GM18870 (cell line): ENCODE measurements at regions not wholly inside any gene's neighbourhood (a gene's known extent, or its start where the extent isn't known, plus 50 kb on each side); places are given as distances from the start of the nearest gene placed in this dataset.
"Not testable (repeated sequence)": the region's sequence is repeated elsewhere in the genome, so short reads cannot be mapped to it uniquely, and the experiment has no call there.

Experiments
- ATAC-seq: cut with Tn5 transposase; IDR thresholded peaks from one replicate; pipeline ENCODE4 v1.9.1; 2021; ENCODE audit warnings: moderate library complexity; ENCODE audit not compliant: unreplicated experiment

DNA sequence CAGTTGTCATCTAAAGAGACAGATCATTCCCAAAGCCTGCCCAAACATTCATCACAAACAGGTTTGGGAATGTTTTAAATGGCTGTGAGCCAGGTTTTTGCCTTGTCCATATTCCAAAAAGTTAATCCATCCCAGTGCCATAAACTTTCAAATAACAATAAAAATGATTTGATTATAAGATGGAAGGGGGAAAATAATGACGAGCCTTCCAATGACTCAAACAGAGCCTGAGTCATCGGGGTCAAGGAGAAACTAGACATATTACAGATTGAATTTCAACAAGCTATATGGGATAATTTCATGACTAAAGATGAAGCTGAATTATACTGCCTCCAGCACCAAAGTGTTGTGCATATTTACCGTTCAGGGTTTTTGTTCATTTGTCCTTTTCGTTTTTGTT, 195.8 kb upstream of the PKN2 start:
- no peak for ATAC-seq

DNA sequence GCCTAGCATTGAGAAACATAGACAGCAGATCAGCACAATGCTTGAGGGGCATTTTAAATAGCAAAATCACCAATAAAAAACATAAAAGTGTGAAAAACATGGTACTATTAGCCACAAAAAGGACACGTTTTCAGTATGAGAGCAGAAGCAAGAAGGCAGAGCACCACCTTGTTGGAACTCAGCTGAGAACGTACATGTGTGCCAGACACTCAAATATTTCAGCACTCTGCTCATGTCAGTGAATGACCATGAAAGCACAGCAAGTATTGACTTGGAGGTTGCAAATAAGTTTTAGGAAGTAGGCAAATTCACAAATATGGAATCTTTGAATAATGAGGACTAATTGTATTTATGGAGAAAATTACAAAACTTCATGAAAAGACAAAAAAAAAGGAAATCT, 193.4 kb upstream of the PKN2 start:
- no peak for ATAC-seq

DNA sequence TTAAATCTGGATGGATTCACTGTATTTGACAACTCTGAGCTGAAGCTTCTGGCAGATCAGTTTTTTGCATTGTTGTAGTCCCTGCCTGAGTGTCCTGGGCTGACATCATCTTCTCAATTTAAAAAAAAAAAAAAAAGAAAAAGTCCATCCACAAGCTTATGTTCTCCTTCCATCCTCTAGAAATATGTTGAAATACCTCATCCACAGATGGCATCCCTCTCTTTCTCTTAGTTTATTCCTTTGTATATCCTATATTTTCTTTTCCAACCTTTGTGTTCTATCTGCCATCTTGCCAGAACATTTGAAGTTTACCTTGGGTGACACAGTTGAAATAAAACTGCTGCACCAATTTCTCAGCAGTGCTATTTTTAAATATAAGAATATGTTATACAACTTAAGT, 184.4 kb upstream of the PKN2 start:
- no peak for ATAC-seq

DNA sequence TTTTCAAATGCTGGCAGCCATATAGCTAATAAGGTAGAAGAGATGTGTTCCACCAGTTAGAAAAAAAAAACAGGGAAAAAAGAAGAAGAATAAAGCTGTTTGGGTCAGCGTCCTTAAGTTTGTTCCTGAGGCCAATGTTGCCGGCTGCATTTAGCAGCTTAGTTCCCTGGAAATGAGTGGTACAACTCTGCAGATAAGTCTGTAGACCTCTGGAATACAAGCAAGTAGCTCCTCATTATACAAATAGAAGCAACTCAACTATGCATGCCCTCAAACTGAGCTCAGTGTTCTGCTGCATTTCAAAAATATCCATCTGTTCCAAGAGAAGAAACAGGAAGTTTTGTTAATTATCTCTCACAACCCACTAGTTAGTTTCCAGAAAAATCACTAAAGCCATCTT, 181.2 kb upstream of the PKN2 start:
- no peak for ATAC-seq

DNA sequence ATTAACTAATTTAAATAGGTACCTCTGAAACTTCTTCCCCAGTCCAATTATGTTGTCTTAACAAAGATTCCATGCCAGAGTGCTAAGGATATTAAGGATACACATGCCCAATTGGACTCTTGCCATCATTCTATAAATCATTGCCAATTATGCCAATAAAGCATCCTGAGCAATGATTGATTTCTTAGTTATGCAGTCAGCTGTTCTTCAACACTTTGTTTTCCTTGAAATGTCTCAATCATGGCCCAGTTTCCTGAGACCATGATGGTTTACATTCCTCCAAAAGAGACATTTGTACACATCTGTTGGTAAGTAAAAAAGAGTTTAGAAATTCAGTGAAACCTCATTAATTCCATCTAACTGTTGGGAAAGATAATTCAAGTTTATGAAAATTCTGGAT, 180.4 kb upstream of the PKN2 start:
- no peak for ATAC-seq

DNA sequence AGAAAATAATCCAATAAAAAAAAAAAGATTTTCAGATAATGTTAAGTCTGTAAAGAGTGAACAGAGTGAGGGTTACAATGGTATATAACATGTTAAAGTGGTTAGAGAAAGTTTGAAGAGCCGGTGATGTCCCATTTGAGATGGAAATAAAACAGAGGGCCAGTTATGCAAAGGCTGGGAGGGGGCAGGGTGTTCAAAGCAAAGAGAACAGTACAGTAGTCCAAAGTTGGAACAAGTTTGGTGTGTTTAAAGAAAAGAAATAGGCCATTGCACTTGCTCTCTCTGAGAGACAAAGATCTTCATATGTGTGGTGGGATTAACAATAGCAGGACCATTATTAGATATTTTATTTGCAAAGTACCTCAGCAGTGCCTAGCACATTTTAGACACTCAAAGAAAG, 179.5 kb upstream of the PKN2 start:
- no peak for ATAC-seq

DNA sequence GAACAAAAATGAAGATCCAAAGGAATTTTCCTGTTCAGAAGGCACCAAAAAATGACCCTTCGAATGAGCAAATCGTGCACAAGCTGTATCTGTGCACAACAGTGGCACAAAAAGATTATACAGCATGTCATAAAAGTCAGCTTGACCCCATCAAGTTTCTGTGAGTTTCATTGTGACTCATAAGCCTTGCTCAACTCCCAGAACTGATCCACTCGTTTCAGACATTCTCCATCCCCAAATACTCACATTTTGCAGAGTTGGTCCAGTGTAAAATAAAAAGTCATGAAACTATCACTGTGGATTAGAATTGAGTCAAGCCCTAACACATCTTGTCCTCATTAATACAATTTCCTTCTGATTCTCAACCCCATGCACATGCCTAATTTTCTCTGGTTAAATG, 174.7 kb upstream of the PKN2 start:
- ATAC-seq: no peak

DNA sequence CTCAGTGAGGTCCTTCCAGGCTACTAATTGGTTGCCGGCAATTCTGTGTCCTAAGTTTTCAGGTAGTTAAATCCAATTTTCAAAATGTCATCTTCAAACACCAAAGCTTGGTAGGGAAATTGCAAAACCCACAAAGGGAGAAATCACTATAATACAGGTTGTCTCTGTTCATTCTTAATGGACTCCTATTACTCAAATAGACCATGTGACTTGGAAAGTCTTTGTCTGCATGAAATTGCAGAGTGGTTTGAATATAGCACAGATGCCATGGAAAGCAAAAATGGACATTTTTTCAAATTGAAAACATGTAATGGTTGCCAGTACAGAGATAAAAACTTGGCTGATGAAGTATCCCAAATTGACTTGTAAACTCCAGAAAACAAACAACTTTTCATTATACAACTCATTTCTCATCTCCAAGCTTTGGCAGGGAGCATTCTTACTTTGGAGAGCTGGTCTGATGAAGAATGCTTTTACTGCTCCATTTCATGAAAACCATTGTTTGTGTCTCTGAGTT, 169.5 kb upstream of the PKN2 start:
- no peak for ATAC-seq

DNA sequence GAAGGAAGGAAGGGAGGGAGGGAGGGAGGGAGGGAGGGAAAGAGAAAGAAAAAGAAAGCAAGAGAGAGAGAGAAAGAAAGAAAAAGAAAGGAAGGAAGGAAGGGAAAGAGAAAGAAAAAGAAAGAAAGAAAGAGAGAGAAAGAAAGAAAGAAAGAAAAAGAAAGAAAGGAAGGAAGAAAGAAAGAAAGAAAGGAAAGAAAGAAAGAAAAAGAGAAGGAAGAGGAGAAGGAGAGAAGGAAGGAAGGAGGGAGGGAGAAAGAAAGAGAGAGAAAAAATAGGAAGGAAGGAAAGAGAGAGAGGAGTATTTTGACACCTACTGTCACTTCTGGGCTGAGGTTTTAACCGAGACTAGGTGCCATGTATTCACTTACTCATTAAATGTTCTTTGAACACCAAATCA, 166.6 kb upstream of the PKN2 start:
- ATAC-seq: not testable (repeated sequence)

DNA sequence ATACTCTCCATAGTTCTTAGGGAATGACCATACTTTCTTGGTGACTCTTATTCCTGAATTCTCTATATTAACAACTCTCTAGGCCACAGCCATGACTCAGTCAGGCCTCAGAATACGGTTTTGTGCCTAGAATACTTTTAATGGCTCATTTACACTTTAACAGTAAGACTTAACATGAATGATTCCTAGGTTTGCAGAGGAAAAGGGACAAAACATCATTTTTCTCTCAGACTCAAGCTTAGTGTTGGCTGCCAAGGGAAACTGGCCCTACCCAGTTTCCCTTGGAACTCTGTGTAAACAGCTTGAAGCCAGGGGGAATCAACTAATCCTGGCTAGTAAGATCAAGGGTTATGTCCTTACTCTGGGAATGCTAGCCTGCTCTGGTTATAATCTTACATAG, 164.9 kb upstream of the PKN2 start:
- no peak for ATAC-seq

DNA sequence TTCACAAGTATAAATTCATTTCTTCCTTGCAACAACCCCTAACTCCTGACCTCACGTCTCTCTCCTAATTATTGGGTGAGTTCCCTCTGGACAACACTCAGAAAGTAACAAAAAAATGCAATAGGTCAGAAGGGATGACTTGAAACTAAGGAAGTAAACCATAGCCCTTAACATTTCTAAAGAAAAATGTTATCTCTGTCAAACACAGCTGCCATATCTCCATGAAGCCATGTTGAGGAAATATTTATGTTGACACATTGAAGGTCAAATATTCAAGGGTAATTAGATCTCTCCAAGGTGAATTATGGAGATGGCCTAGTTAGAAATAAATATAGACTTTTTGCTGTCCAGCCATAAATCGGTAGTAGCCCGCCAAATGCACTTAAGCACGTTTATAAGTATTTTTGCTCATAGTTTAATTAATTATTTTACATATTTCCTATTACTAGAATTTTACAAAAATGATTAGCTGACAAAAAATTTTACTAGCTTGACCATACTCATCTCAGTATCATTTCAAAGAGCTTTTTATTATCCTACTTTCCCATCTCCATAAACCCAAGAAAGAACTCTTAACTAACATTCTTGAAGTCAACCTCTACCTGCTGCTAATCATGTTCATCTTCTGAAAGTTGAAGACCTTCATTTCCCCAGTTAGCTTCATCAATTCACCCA, 160.1 kb upstream of the PKN2 start:
- ATAC-seq: no peak

DNA sequence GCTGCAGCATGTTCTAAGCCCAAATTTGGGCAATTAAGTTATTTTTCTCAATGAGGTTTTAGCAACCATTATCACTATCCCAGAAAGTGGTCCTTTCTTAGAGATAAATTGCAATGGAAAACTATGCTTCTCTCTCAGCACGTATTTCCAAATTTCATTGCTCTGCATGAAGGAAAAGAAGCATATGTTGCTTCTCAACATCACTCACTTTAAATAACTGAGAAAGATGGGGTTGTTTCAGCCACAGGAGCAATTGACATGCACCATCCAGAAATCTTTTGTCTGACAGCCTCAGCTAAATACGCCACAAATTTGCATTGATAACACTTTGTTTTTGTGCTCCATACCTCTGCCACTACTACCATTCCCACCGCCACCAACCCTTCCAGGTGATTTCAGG, 157.6 kb upstream of the PKN2 start:
- no peak for ATAC-seq

DNA sequence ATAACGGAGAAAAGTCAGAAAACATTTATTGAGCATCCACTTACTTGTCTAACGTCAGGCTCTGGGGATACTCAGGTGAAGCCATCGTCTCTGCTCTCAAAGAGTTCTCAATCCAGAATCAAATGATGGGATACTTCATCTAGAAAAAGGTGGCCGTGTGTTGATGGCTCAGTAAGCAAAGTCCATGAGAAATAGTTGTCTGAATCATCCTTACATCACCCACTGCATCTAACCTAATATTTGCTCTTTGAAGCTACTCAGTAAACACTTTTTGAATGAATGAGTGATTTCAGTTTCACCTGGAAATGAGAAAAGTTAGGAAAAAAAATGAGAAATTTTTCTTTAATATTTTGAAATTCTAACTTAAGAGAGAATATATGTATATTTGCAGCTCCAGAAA, 155.3 kb upstream of the PKN2 start:
- ATAC-seq: no peak

DNA sequence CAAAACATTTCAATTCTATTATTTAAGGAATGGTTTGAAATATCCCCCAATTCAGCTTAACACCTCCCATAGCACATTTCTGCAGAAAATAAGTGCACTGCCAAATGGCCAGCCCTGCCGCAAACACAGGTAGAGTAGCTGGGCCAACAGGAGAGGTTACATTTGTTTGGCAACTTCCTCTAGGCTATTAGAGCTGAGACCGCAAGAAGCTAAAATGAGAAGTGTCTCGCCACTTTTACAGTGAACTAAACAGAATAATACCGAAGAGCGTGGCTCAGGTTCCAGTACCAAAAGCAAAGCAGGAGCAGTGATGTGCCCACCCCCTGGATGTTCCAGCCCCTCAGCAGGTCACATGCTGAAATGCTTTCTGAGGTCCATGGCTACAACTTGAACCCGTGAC, 154.5 kb upstream of the PKN2 start:
- ATAC-seq: no peak

DNA sequence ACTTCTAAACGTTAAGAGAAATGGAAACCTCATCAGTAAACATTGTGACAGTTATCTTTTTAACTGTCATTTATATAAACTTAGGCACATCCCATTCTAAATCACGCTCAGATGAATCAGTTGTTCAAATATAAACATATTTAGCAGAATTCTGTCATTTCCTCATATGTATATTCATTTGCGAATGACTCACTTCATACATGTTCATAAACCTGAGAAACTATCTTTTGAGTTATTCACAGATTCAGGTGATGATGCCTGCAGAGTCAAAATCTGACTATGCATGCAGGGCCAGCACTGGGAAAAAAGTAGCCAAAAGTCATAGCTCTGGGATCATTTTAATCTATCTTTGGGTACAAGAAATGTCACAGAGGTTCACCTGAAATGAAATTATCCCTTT, 153.8 kb upstream of the PKN2 start:
- ATAC-seq: no peak

DNA sequence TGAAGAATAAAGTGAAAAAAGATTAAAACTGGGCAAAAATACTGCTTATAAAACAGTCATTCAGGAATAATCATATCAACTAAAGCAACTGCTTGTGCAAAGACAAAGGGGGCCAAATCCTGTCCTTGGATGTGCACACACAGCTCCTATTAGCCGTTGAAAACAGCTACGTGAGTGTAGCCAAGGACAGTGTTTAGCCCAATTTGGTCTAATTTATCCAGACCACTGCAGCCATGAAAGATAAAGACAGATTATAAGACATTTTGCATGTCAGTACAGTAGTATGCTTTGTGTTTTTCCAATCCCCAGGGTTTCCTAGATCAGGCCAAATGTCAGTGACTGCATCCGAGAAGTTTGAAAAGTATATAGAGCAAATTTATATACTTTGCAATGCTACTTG, 146.3 kb upstream of the PKN2 start:
- no peak for ATAC-seq

DNA sequence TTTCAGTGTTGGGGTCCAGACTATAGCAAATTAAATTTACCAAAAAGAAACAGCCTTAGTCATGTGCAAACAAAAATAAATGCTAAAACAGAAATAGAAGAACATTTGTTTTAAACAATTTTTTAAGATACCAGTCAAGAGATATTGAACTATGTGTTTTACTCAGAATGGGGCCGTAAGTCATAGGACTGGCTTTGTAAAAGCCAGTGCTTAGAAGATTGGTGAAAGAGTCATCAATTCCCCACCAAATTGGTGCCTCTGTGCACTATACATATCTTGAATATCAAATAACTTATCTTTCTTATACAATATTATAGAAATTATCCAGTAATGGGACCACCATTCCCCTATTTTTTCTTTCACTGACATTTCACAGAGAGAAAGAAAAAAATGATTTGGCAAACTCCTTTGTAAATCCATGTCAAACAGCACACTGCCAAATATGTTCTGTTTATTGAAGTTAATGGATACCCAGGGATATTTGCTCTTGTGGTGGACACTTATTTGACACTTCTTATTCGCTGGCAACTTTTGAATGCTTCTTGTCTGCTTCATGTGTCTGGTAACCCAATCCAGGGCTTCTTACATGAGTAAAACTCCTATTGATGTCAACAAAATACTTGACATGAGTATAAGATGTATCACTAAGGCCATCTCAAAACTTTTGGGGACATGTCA, 145.7 kb upstream of the PKN2 start:
- ATAC-seq: no peak

DNA sequence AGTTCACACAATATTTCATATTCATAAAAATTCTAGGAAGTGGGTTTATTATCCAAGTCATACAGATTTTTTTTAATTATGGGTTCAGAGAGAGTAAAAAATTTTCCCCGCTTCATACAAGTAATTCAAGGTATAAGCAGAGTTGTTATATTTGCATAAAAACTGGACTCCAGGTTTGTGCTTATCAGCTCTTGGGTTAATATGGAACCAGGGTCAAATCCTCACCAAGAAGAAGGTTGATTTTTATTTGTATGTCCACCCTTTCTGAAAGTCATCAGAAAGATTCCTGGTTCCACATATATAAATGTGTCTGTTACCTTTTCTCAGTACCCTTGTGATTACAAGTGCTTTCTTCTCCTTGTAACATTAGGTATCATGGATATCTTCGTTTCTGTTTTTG, 143.8 kb upstream of the PKN2 start:
- ATAC-seq: no peak

DNA sequence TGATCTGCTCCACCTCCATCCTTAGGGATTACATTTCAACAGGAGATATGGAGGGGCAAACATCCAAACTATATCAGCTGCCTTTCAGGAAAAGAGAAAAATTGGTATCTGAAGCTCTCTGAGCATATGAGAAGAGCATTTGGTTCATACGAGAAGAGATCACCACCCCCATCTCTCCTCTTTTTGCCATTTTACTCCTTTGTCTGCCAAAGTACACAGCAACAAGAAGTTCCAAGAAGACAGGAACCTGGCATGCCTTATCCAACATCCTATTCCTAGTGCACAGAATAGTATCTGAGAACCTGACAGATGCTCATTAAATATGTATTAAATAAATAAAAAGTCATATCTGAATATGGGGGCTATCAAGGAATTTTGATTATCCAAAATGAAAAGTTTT, 142.5 kb upstream of the PKN2 start:
- ATAC-seq: no peak

DNA sequence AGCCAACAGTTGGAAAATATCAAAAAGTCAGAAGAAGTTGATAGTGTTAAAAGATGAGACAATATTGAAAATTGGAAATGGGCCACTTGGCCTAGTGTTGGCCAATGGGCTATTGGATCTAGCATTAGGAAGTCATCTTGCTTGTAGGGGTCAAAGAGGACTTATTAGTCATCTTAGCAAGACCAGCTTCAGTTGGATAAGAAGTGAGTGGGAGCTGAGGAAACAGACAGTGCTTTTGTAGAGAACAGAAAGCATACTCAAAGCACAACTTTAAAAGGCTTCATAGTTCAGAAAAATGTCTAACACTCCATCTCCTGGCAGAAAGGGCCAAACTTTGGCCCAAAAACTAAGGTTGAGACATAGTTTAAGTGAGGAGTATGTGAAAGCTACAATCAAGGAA, 139.9 kb upstream of the PKN2 start:
- no peak for ATAC-seq

DNA sequence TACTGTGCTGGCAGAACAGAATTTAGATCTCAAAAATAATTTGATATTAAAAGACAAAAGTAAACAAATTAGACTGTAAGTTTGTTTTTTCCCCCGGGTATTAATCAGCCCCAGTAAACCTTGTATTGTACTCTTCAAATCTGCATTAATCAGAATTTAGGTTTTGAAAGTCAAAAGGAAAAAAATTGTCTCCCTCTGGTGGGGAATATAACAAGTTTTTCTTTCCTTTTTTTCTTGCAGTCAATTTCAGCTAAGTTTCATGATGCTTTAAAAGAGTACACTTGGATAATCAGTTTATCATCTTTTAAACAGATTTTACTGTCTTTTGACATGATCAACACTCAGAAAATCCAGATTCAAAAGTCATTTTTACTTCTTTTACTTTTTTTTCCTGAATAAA, 134.5 kb upstream of the PKN2 start:
- ATAC-seq: no peak

DNA sequence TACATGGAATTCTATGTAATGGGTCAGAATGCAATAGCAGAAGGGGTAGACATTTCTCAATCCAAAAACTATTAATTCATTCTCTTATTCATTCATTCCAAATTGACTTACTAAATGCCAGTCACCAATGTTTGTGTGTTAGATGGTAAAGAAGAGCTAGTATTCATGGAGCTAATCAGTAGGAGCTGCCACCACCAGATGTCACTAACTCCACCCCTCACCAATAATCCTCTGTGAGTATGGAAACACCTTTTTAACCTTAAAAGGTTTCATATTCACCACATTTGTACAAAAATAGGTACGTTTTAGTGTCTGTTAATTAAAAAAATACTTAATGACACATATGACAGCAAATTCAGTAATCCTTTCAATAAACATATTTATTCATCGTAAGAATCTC, 131.8 kb upstream of the PKN2 start:
- ATAC-seq: no peak

DNA sequence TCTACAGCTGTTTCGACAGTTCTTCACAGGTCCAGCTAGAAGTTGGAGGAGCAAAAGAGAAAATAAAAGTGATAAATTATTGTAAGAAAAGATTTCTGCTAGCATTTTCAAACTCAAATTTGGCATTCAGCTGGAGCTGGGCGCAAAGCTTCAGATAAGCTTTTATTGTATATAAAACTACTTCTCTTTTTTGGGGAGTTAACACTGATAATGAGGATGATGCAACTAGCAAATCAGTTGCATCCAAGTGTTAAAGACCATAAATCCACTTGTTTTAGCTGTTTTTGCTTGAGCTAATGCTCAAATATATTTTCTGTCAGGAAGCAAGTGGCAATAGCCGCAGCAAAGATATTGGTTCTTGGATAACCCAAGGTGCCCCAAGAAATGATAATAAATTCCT, 127.1 kb upstream of the PKN2 start:
- no peak for ATAC-seq
